ENCODE measurements at regions not wholly inside any gene's neighbourhood (a gene's known extent, or its start where the extent isn't known, plus 50 kb on each side); places are given as distances from the start of the nearest gene placed in this dataset.

DNA sequence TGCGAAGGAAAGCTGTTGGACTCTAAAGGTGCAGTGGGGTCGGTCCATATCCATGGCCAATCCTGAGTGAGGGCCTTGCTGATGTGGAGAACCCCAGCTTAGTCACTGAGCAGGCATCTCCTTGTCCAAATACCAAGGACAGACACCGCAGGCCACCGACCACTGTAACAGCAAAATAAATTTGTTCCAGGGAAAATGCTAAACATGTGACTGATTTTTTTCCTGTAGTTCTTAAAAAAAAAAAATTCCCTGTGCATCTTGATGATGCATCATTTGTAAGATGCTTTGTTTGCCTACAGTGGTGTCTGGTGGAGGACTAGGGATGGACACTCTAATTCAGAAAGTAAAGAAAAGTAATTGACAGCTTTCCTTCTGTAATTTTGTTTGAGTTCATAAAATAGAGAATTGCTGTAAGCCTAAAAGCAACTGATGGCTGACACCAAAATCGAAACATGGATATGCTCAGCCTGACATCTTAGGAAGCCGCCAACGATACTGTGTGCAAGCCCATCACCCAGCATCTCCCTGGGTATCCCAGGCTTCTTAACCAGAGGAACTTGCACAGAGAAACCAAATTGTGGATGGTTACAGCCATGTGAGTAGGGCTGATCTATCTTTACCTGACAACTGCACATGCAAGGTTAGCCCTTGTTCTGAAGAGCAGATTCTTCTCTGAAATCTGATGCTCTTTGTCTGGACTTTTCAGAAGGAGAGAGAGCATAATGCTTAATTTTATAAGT is 188.6 kb downstream of the ARL4C start:
- no peak for TF ChIP-seq CTCF (IDR thresholded peaks at IDR 0.05)

DNA sequence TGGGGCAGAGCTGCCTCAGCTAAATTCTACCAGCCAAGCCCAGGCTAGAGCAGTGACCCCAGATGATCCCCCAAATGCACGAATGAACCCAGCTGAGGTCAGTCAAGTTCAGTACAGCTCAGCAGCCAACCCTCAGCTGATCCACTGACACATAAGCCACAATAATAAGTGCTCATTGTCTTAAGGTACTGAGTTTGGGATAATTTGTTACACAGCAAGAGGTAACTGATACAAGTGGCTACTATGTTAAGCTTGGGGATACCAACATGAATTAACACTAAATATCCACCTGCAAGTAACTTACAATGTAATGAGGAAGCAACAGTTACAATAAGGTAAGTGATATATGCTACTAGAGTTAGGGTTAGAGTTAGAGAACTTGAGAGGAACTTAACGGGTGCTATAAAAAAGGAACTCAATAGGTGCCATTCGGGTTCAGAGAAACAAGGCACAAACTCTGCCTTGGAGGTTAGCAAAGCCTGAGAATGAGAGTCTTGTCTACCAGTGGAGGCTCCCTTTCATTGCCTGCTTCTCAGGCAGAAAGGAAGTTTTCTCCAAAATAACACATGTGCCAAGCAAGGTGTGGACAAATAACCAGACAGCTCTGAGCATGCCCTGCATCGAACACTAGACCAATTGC is 189.4 kb downstream of the ARL4C start:
- TF ChIP-seq CTCF (IDR thresholded peaks at IDR 0.05) = no peak

DNA sequence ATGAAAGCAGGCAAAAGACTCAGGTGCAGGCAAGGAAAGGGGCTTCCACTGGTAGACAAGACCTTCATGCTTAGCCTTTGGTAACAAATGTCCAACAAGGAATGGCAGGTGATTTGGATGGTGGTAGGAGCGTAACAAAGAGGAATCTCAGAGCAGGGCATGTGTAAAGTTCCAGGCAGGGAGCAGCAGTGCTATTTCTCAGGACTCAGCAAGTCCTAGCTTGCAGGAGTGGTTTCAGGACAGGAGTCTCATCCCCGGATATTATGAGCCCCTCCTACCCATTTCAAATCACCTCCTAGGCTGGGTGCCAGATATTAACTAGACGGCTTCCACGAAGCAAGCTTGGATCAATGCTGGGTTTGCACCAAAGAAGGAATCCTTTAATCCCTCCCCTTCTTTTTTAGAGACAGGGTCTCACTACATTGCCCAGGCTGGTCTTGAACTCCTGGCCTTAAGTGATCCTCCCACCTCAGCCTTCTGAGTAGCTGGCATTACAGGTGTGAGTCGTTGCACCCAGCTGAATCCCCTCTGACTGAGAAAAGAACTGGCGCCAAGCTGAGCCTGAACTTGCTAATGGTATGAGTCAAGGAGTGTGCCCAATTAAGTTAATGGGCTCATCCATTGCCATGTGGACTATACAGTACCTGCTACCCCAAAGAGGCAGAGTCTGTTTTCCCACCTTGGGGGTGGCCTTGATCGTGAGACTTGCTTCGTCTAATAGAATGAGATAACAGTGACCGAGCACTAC is 190.3 kb downstream of the ARL4C start:
- no peak for TF ChIP-seq CTCF (IDR thresholded peaks at IDR 0.05)

- TF ChIP-seq CTCF (IDR thresholded peaks at IDR 0.05) = no peak
Measured at GRCh38 chr2:234305846-234306245, 191.0 kb downstream of the ARL4C start.

DNA sequence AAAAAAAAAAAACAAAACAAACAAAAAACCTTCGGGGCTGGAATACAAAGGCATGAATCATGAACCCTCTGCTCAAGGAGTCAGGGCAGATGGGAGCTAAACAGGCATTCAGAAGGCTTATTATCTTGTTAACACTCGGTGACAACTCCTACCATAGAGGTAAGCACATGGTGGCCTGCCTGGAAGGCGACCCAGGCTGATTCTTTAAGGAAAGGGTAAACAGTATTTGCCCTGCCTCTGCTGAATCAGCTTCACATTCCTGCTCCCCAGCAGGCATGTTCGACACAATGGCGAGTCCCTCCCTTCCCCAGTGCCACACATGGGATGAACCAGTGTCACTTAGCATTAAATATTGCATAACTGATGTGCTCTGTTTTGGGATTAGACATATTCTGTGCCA is 191.9 kb downstream of the ARL4C start:
- TF ChIP-seq CTCF (IDR thresholded peaks at IDR 0.05) = no peak

DNA sequence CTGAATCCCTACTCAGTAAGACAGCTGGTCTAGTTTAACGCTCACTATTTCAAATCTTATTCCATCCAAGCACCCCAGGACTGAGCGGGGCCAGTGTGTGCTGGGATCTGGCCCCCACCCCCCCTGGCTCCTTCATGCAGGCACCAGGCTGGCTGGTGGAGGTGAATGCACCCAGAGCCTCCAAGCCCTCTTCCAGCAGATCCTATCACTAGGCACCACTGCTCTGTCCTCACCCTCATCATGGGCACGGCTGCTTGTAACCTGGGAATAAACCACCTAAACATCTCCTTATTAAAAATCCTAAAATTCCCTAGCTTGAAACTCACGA is 194.3 kb downstream of the ARL4C start:
- no peak for TF ChIP-seq CTCF (IDR thresholded peaks at IDR 0.05)

DNA sequence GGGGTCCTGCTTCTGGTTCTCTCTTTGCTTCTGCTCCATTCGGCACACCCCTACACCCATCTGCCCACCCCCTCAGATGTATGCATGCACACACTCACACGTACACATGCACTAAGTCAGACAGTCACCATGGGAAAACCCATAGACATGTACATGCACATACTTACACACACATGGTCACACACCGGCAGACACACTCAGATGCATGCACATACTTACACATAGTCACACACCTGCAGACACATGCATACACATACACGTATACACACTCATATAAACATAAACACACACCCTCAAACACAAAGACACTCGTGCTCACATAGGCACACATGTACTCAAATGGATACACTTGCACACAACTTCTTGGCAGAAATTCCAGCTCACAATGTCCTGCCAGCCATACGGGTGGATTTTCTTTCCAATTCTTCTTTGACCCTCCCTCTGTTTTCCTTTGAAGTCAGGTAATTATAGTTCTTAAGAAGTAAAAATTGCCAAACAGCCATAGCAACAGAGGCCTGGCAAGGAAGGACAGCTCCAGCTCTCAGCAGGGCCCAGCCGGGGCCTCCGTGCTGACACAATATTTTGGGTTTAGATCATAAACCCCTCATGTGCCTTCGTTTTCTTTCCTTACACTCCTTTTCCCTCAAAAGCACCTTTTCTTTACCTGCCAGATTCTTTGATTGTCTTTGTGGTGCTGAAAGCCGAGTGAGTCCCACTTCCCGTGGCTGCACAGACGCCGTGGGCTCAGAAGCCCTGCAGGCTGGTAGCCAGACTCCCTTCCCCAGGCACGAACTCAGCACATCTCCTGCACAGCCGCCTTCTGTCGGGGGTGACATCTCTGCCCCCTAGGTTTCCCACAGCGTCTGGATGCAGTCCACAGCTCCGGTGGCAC is 195.7 kb downstream of the ARL4C start:
- TF ChIP-seq CTCF (IDR thresholded peaks at IDR 0.05) = no peak
